ENCODE measurements at regions not wholly inside any gene's neighbourhood (a gene's known extent, or its start where the extent isn't known, plus 50 kb on each side); places are given as distances from the start of the nearest gene placed in this dataset.

DNA sequence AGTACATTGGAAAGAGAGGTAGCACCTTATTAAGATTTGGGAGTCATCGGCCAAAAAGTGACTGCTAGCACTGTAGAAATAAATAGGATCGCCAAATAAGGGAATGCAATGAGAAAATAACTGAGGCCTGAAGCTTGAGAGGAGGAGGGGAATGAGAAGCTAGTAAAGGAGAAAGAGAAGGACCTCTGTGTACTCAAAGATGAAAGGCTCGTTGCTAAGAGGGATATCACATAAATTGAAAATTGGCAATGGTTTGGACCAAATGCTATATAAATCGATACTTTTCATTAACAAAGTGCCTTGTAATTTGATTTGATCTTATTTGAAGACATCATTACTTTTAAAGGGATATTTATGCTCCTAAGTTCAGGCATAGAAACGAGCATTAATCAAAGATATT is 796.3 kb downstream of the QKI start:
- Histone ChIP-seq H3K4ac (ENCODE audit: low read depth, low read length) (no peak overlapping the region), H3K23ac (ENCODE audit: low read depth, low read length) (no peak overlapping the region), H3K27ac (ENCODE audit: insufficient read depth, low read length) (no peak overlapping the region), H3K9ac (ENCODE audit: low read depth, low read length) (no peak overlapping the region), H2BK15ac (ENCODE audit: low read depth, low read length) (no peak overlapping the region), H4K91ac (ENCODE audit: insufficient read depth, low read depth, low read length) (no peak overlapping the region), H3K18ac (ENCODE audit: low read depth, low read length) (no peak overlapping the region), H3K4me1 (ENCODE audit: control insufficient read depth, insufficient read depth, low read length) (no peaks in the 10 kb centered on the region), H3K4me3 (ENCODE audit: insufficient read depth, low read depth, low read length) (no peak overlapping the region), H4K8ac (ENCODE audit: low read depth in 2 of 2, low read length in 2 of 2) (no peak overlapping the region), H3K9me1 (ENCODE audit: insufficient read depth, low read length) (no peaks in the 10 kb centered on the region), H3K9me3 (ENCODE audit: control insufficient read depth, insufficient read depth, low read length) (peaks cover 25% of the 10 kb centered on the region), H3K79me1 (ENCODE audit: low read depth in 1 of 2, low read length in 2 of 2) (no peaks in the 10 kb centered on the region), H3K14ac (replicated peaks; ENCODE audit: low read depth, low read length) (no peak overlapping the region), H2AK9ac (replicated peaks; ENCODE audit: low read depth, low read length, poor library complexity) (no peak overlapping the region), H2BK120ac (ENCODE audit: low read depth, low read length) (no peak overlapping the region), H2BK5ac (ENCODE audit: low read depth, low read length, poor library complexity, severe bottlenecking) (no peak overlapping the region), H3K36me3 (ENCODE audit: control insufficient read depth, insufficient read depth, low read length) (no peaks in the 10 kb centered on the region), H2AK5ac (ENCODE audit: low read depth, low read length) (no peak overlapping the region), H3K4me2 (ENCODE audit: low read depth, low read length) (no peak overlapping the region), H3K56ac (ENCODE audit: extremely low read depth, insufficient read depth, low read length) (no peak overlapping the region), H2BK20ac (ENCODE audit: low read depth, low read length) (no peak overlapping the region), H4K5ac (ENCODE audit: low read depth, low read length) (no peak overlapping the region), H2AFZ (replicated peaks; ENCODE audit: low read length, poor library complexity) (no peak overlapping the region), H3K27me3 (ENCODE audit: control insufficient read depth, insufficient read depth, low read length) (no peaks in the 10 kb centered on the region), H4K20me1 (ENCODE audit: insufficient read depth, low read length) (no peaks in the 10 kb centered on the region)
- BruUV-seq (replicated peaks): no TSS peak
- dilution Hi-C loops (cut with HindIII; ENCODE audit: low sequenced_read_pairs, unreplicated experiment): no loop called here
- in situ Hi-C loops (cut with MboI; ENCODE audit: low sequenced_read_pairs): no loop called here
- intact Hi-C loops (cut with micrococcal nuclease): no loop called here
- TF ChIP-seq RAD21 (IDR thresholded peaks at IDR 0.05; ENCODE audit: low read length) (no peak), SMC3 (IDR thresholded peaks at IDR 0.05; ENCODE audit: low read depth, low read length) (no peak), MXI1 (IDR thresholded peaks at IDR 0.05; ENCODE audit: borderline replicate concordance, low read depth, low read length) (no peak), NFE2L2 (IDR thresholded peaks at IDR 0.05; ENCODE audit: low read depth, low read length) (no peak), MAFK (IDR thresholded peaks at IDR 0.05; ENCODE audit: low read depth, low read length) (no peak)
- TF ChIP-seq, protein P1, sequence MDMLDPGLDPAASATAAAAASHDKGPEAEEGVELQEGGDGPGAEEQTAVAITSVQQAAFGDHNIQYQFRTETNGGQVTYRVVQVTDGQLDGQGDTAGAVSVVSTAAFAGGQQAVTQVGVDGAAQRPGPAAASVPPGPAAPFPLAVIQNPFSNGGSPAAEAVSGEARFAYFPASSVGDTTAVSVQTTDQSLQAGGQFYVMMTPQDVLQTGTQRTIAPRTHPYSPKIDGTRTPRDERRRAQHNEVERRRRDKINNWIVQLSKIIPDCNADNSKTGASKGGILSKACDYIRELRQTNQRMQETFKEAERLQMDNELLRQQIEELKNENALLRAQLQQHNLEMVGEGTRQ (IDR thresholded peaks at IDR 0.05; ENCODE audit: low read depth, low read length): no peak
- TF ChIP-seq, protein P2, sequence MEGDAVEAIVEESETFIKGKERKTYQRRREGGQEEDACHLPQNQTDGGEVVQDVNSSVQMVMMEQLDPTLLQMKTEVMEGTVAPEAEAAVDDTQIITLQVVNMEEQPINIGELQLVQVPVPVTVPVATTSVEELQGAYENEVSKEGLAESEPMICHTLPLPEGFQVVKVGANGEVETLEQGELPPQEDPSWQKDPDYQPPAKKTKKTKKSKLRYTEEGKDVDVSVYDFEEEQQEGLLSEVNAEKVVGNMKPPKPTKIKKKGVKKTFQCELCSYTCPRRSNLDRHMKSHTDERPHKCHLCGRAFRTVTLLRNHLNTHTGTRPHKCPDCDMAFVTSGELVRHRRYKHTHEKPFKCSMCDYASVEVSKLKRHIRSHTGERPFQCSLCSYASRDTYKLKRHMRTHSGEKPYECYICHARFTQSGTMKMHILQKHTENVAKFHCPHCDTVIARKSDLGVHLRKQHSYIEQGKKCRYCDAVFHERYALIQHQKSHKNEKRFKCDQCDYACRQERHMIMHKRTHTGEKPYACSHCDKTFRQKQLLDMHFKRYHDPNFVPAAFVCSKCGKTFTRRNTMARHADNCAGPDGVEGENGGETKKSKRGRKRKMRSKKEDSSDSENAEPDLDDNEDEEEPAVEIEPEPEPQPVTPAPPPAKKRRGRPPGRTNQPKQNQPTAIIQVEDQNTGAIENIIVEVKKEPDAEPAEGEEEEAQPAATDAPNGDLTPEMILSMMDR (conservative IDR thresholded peaks at IDR 0.05; ENCODE audit: low read depth, low read length): no peak
- CTCF ChIA-PET: no interaction called here
- no peak for ATAC-seq (ENCODE audit: low read depth)
- POLR2A ChIA-PET (ENCODE audit: unreplicated experiment): no interaction called here
- DNase-seq: no peak
- 48% methylated on average over 2 of the region's 5 CpGs; no CpG with 5 or more reads in 1 of the 2 experiments for WGBS, 2 experiments (ENCODE audit: extremely low coverage in 2 of 2, insufficient read length in 1 of 2)

Data from IMR-90 (cell line).